ENCODE measurements at regions not wholly inside any gene's neighbourhood (a gene's known extent, or its start where the extent isn't known, plus 50 kb on each side); places are given as distances from the start of the nearest gene placed in this dataset.

- no peaks in the 10 kb centered on the region for H3K27me3 Mint-ChIP-seq
- ATAC-seq (replicated peaks): peak; percentile 79
- no peaks in the 10 kb centered on the region for H3K36me3 Mint-ChIP-seq (ENCODE audit: low read depth)
- H3K27ac Mint-ChIP-seq: no peak overlapping the region
- H3K9me3 Mint-ChIP-seq: peaks cover 5% of the 10 kb centered on the region
- H3K4me3 Mint-ChIP-seq: no peak overlapping the region
- H3K4me1 Mint-ChIP-seq: no peaks in the 10 kb centered on the region
Observed at GRCh38 chr1:219536038-219536437, 76.9 kb downstream of the ZC3H11B start.

- no peak for ATAC-seq (replicated peaks)
- Mint-ChIP-seq H3K27me3 (no peaks in the 10 kb centered on the region), H3K4me1 (no peaks in the 10 kb centered on the region), H3K9me3 (peaks cover 5% of the 10 kb centered on the region), H3K4me3 (no peak overlapping the region), H3K36me3 (ENCODE audit: low read depth) (no peaks in the 10 kb centered on the region), H3K27ac (no peak overlapping the region)
Observed at GRCh38 chr1:219534991-219535390, 77.9 kb downstream of the ZC3H11B start.

- Mint-ChIP-seq H3K9me3 (peaks cover 5% of the 10 kb centered on the region), H3K4me3 (no peak overlapping the region), H3K27me3 (no peaks in the 10 kb centered on the region), H3K4me1 (no peaks in the 10 kb centered on the region), H3K36me3 (ENCODE audit: low read depth) (no peaks in the 10 kb centered on the region), H3K27ac (no peak overlapping the region)
- no peak for ATAC-seq (replicated peaks)
Observed at GRCh38 chr1:219533280-219533679, 79.6 kb downstream of the ZC3H11B start.

GRCh38 chr1:219529116-219529515 is 83.8 kb downstream of the ZC3H11B start:
- no peak for ATAC-seq (replicated peaks)
- Mint-ChIP-seq H3K27me3 (no peaks in the 10 kb centered on the region), H3K4me3 (no peak overlapping the region), H3K9me3 (peaks cover 5% of the 10 kb centered on the region), H3K4me1 (no peaks in the 10 kb centered on the region), H3K36me3 (ENCODE audit: low read depth) (no peaks in the 10 kb centered on the region), H3K27ac (no peak overlapping the region)

- no peak for ATAC-seq (replicated peaks)
- no peak overlapping the region for H3K27ac Mint-ChIP-seq
- H3K4me3 Mint-ChIP-seq: no peak overlapping the region
- no peaks in the 10 kb centered on the region for H3K27me3 Mint-ChIP-seq
- no peaks in the 10 kb centered on the region for H3K36me3 Mint-ChIP-seq (ENCODE audit: low read depth)
- H3K9me3 Mint-ChIP-seq: peaks cover 4% of the 10 kb centered on the region
- H3K4me1 Mint-ChIP-seq: no peaks in the 10 kb centered on the region
Observed at GRCh38 chr1:219528633-219529032, 84.3 kb downstream of the ZC3H11B start.

- Mint-ChIP-seq H3K9me3 (no peaks in the 10 kb centered on the region), H3K27me3 (no peaks in the 10 kb centered on the region), H3K4me3 (no peak overlapping the region), H3K36me3 (ENCODE audit: low read depth) (no peaks in the 10 kb centered on the region), H3K4me1 (no peaks in the 10 kb centered on the region), H3K27ac (no peak overlapping the region)
- no peak for ATAC-seq (replicated peaks)
Observed at GRCh38 chr1:219527994-219528393, 84.9 kb downstream of the ZC3H11B start.

- Mint-ChIP-seq H3K27ac (no peak overlapping the region), H3K4me1 (no peaks in the 10 kb centered on the region), H3K4me3 (no peak overlapping the region), H3K27me3 (no peaks in the 10 kb centered on the region), H3K36me3 (ENCODE audit: low read depth) (no peaks in the 10 kb centered on the region), H3K9me3 (no peaks in the 10 kb centered on the region)
- ATAC-seq (replicated peaks): no peak
Observed at GRCh38 chr1:219526074-219526473, 86.8 kb downstream of the ZC3H11B start.

- no peaks in the 10 kb centered on the region for H3K9me3 Mint-ChIP-seq
- ATAC-seq (replicated peaks): no peak
- H3K27ac Mint-ChIP-seq: no peak overlapping the region
Observed at GRCh38 chr1:219523411-219523810, 89.5 kb downstream of the ZC3H11B start.

GRCh38 chr1:219521325-219521724 is 91.6 kb downstream of the ZC3H11B start:
- no peaks in the 10 kb centered on the region for H3K4me1 Mint-ChIP-seq
- no peaks in the 10 kb centered on the region for H3K9me3 Mint-ChIP-seq
- no peaks in the 10 kb centered on the region for H3K36me3 Mint-ChIP-seq (ENCODE audit: low read depth)
- no peak overlapping the region for H3K27ac Mint-ChIP-seq
- H3K27me3 Mint-ChIP-seq: no peaks in the 10 kb centered on the region
- no peak overlapping the region for H3K4me3 Mint-ChIP-seq
- ATAC-seq (replicated peaks): no peak

More at GRCh38 chr1:219523411-219523810, 89.5 kb downstream of the ZC3H11B start:
- no peak overlapping the region for H3K4me3 Mint-ChIP-seq
- H3K36me3 Mint-ChIP-seq (ENCODE audit: low read depth): no peaks in the 10 kb centered on the region
- no peaks in the 10 kb centered on the region for H3K27me3 Mint-ChIP-seq
- no peaks in the 10 kb centered on the region for H3K4me1 Mint-ChIP-seq

- Mint-ChIP-seq H3K4me1 (no peaks in the 10 kb centered on the region), H3K27ac (no peak overlapping the region), H3K27me3 (no peaks in the 10 kb centered on the region), H3K9me3 (no peaks in the 10 kb centered on the region), H3K4me3 (no peak overlapping the region), H3K36me3 (ENCODE audit: low read depth) (no peaks in the 10 kb centered on the region)
- ATAC-seq (replicated peaks): no peak
Observed at GRCh38 chr1:219520241-219520640, 92.7 kb downstream of the ZC3H11B start.

- Mint-ChIP-seq H3K36me3 (ENCODE audit: low read depth) (no peaks in the 10 kb centered on the region), H3K27me3 (no peaks in the 10 kb centered on the region)
- no peak for ATAC-seq (replicated peaks)
Observed at GRCh38 chr1:219518907-219519248, 94.0 kb downstream of the ZC3H11B start.

GRCh38 chr1:219518168-219518906 is 94.6 kb downstream of the ZC3H11B start:
- Mint-ChIP-seq H3K36me3 (ENCODE audit: low read depth) (no peaks in the 10 kb centered on the region), H3K27me3 (no peaks in the 10 kb centered on the region), H3K4me3 (no peak overlapping the region), H3K9me3 (no peaks in the 10 kb centered on the region), H3K27ac (no peak overlapping the region), H3K4me1 (no peaks in the 10 kb centered on the region)
- ATAC-seq (replicated peaks): peak; percentile 75

More at GRCh38 chr1:219518907-219519248, 94.0 kb downstream of the ZC3H11B start:
- Mint-ChIP-seq H3K9me3 (no peaks in the 10 kb centered on the region), H3K4me3 (no peak overlapping the region), H3K4me1 (no peaks in the 10 kb centered on the region), H3K27ac (no peak overlapping the region)

GRCh38 chr1:219517031-219517430 is 95.9 kb downstream of the ZC3H11B start:
- Mint-ChIP-seq H3K9me3 (no peaks in the 10 kb centered on the region), H3K4me1 (no peaks in the 10 kb centered on the region), H3K36me3 (ENCODE audit: low read depth) (no peaks in the 10 kb centered on the region), H3K27me3 (no peaks in the 10 kb centered on the region), H3K4me3 (no peak overlapping the region), H3K27ac (no peak overlapping the region)
- no peak for ATAC-seq (replicated peaks)

- H3K4me1 Mint-ChIP-seq: no peaks in the 10 kb centered on the region
- H3K9me3 Mint-ChIP-seq: no peaks in the 10 kb centered on the region
- ATAC-seq (replicated peaks): no peak
- no peak overlapping the region for H3K27ac Mint-ChIP-seq
- no peaks in the 10 kb centered on the region for H3K27me3 Mint-ChIP-seq
- no peak overlapping the region for H3K4me3 Mint-ChIP-seq
- no peaks in the 10 kb centered on the region for H3K36me3 Mint-ChIP-seq (ENCODE audit: low read depth)
Observed at GRCh38 chr1:219514728-219515127, 98.2 kb downstream of the ZC3H11B start.

GRCh38 chr1:219507437-219507836 is 105.5 kb downstream of the ZC3H11B start:
- Mint-ChIP-seq H3K9me3 (no peaks in the 10 kb centered on the region), H3K4me1 (no peaks in the 10 kb centered on the region), H3K4me3 (no peak overlapping the region), H3K36me3 (ENCODE audit: low read depth) (no peaks in the 10 kb centered on the region), H3K27me3 (peaks cover 3% of the 10 kb centered on the region), H3K27ac (no peak overlapping the region)
- peak; percentile 26 for ATAC-seq (replicated peaks)

GRCh38 chr1:219506936-219507335 is 106.0 kb downstream of the ZC3H11B start:
- Mint-ChIP-seq H3K4me3 (no peak overlapping the region), H3K4me1 (no peaks in the 10 kb centered on the region), H3K9me3 (no peaks in the 10 kb centered on the region), H3K36me3 (ENCODE audit: low read depth) (no peaks in the 10 kb centered on the region), H3K27me3 (peaks cover 3% of the 10 kb centered on the region), H3K27ac (no peak overlapping the region)
- no peak for ATAC-seq (replicated peaks)
